Hypothalamus (tissue), 51 donors: ENCODE measurements at regions not wholly inside any gene's neighbourhood (a gene's known extent, or its start where the extent isn't known, plus 50 kb on each side); places are given as distances from the start of the nearest gene placed in this dataset.

ENCODE experiments used
- DNase-seq, 51 donors: peaks; one replicate each; lab custom pipeline; 2025; lab: John Stamatoyannopoulos, UW

DNA sequence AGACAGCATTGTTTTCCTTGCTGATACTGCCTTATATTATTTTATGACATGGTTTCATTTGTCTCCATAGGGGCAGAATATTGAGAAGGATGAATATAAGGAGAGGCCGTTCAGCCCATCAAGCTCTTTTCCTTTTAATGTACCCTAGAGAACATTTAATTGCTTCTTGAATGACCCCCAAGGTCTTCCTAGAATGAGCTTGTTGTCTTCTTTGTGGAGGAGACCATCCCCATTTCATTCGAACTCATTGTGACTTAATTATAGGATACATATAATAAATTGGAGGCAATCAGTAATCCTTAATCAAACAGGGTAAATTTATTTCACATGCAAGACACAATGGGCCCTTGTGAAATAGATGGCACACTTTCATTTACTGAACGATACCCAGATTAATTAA is 231.3 kb downstream of the MDFIC start:
- no peak for DNase-seq

GRCh38 chr7:115146148-115146547 is 224.3 kb downstream of the MDFIC start:
- no peak for DNase-seq

DNA sequence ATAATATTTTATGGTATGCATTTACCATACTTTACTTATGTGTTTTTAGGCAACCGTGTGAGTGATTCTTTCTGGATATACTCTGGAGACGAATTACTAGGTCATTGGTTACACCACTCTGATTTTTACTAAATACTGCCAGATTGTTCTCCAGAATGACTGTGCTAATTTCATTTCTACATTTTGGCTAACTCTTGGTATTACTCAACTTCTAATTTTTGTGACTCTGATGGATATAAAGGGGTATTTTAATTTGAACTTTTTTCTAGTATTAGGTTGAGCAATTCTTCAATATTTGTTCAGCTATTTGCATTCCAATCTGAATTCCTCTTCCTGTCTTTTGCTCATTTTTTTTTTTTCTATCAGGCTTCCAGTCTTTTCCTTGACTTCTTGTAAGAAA is 223.6 kb downstream of the MDFIC start:
- DNase-seq = no peak

DNA sequence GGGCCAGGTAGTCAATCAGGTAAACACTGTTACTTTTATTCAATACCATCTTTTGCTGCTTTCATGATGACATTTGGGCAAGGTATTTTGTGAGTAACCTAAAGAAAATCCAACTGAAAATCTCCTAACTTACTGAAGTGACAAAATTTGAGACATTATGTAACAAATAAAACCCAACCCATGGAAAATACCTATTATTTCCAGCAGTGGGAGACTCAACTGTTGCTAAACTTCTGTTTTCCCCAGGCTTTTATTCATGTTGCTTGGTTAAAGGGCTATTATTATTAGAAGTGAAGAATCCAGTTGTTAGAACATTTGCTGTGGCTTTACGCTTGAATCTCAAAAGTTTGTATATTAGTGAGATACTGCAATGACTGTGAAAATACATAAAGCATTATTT is 215.9 kb downstream of the MDFIC start:
- DNase-seq = no peak

DNA sequence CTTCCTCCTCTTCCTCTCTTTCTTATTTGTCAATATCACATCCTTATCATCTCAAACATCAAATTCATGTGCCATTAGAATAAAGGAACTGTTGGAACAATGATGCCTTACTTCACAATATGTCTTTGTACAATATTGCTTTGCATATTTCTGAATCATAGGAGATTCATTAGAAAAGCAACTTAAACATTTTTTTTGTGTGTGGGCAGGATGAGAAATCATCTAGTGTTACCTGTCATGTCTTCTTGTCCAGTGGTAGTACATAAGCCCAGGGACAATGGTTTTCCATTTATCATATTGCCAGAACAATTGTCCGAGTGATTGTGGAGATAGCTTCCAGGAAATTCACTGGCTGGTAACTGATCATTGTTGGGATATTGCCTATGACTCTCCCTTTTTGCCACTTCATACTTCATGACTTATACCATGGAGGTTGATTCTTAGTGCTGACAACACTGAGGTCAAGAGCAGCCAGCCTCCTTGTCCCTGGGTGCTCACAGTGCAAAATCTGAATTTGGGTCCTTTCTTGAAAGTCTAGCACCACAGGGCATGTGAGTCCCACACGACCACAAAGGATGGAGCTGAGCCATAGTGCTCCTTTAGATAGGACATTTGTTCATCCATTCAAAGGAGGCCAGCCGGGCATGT is 215.0 kb downstream of the MDFIC start:
- no peak for DNase-seq

- no peak for DNase-seq
Observed at GRCh38 chr7:115135769-115136410, 214.0 kb downstream of the MDFIC start.

DNA sequence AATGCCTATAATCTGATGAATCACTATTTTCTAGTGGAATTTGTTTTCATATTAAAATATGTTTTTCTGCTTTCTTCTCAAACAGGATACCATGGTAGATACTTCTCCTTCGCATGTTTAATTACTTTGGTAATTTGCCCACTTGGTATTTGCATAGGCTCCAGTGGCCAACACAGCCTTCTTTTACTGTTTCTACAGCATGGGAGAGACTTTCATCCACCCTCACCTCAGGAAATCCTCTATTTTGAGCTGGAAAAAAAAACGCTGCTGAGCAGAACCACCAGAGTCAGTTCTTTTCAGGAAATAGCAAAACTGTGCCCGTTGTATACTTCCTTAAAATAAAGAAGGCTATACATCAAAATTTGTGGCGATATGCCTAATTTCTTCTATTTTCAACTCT is 213.3 kb downstream of the MDFIC start:
- no peak for DNase-seq

- DNase-seq = no peak
Observed at GRCh38 chr7:115133248-115133647, 211.4 kb downstream of the MDFIC start.

- DNase-seq = no peak
Observed at GRCh38 chr7:115132096-115132495, 210.2 kb downstream of the MDFIC start.

GRCh38 chr7:115128154-115128553 is 206.3 kb downstream of the MDFIC start:
- DNase-seq = no peak

- DNase-seq = no peak
Observed at GRCh38 chr7:115127399-115128021, 205.6 kb downstream of the MDFIC start.

DNA sequence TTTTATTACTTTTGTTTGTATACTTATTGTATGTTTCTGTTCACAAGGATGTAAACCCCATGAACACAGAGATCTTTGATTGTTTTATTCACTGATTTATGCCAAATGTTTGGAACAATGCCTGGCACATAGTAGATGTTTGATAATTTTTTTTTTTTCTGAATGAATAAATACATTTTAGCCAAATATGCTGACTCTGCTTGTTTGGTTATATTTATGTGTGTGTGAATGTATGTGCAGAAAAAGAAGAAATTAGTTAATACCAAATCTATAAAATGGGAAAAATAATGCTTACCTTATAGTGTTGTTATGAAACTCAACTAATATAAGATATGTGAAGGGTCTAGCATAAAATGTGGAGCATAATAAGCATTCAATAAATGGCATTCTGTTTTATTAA is 203.9 kb downstream of the MDFIC start:
- no peak for DNase-seq

DNA sequence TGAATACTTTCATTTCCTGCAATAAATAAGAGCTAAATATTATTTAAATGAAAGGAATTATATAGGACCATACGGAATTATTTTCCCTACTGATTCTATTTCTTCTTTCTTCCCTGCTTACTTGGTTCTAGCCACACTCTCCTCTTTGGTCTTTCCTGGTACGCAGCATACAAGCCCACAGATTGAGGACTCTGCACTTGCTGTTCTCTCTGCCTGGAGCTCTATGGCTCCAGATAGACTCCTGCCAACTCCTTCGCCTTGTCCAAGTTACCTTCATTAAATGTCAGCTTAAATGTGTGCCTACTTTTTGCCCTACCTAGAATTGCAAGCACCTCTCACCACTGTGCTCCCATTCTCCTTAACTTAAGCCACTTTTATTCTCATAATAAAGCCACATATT is 203.4 kb downstream of the MDFIC start:
- no peak for DNase-seq

GRCh38 chr7:115124409-115124939 is 202.6 kb downstream of the MDFIC start:
- DNase-seq = no peak

DNA sequence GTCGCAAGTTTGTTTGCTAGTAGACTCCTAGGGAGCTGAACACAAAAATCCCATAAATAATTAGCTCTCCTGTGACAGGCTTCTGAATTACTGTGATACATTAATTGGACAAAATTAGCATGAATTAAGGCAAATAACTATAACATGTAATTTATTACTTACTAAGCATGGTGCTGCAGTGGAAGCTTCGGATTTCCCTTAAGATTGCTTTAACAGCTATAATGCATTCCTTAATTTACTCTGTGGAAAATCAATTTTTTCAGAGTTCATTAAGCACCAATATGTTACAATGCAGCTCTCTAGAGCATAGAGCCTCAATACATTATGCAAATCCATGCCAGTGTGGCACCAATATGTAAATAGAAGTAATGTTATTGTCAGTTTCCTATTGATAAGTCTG is 201.5 kb downstream of the MDFIC start:
- no peak for DNase-seq

- no peak for DNase-seq
Observed at GRCh38 chr7:115122388-115122787, 200.5 kb downstream of the MDFIC start.

DNA sequence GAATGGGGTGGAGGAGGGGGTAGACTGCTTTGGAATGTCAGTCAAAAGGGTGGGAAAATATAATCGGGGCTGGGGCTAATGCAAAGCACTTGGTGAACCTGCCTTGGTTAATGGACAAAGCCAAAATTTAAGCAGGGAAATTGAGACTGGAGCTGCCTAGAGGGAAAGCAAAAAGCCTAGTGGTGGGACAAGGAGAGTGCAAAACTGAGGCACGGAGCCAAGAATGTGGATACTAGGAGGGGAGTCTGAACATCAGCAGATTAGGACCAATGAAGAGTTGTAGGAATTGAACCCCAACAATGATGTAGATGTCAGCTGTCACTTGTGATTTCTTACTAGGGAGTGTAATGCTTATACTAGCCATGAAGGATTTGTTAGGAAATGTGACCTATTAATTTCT is 195.9 kb downstream of the MDFIC start:
- DNase-seq = no peak

DNA sequence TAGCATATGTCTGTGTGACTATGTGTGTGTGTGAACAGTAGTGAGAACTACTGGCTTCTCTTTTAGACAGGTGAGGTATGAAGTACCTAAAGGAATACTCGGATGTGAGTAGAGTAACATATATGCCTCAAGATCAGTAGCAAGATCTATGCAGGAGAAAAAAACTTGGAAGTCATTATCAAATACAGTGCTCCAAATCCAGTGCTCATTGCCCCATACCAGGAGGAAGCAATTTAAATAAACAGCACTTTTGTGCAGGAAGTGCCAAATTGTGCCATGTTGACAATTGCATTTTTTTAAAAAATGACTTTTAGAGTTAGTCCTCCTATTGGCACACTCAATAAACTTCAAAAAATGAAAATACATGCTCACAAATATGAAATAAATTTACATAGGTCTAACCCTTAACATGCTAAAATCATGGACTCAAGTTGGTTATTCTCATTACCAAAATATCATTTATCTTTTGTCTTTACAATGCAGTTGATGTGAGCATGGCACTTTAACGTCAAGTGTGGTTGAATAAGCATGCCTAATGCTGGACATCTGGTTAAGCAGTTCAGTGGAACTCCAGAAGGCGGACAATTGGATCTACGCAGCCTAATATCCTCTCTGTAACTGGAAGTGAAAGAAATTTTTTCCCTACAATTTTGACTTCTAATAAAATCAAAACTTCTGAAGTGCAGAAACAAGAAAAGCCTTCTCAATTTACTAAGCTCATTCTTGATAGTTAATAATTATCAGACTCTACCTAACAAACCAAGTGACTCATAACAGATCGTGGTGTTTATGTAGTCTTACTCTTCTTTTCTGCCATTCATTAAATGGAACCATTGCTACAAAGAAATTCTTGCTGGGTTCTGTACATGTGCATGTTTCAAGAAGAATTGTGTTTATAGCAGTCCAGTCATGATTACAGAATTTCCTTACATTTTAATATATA is 195.2 kb downstream of the MDFIC start:
- no peak for DNase-seq

GRCh38 chr7:115113776-115114175 is 191.9 kb downstream of the MDFIC start:
- no peak for DNase-seq

DNA sequence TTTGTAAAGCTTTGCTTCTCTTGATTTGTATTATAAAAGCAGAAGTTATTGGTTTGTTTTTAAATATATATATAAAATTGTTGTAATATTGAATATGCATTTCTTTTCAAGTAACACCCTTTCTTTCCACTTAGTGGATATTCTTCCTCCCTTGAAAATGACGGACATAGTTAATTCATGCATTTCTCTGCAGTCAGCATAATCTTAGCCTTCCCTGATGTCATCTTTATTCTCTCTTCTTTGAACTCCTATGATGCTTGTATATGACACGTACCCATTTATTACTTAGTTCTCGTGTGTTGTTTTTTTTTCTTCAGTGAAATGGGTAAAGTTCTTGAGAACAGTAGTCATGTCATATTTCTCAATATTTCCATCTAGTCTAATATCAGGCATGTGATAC is 191.2 kb downstream of the MDFIC start:
- no peak for DNase-seq

GRCh38 chr7:115110523-115110922 is 188.6 kb downstream of the MDFIC start:
- no peak for DNase-seq
